HG03095 (cell line): ENCODE measurements at regions not wholly inside any gene's neighbourhood (a gene's known extent, or its start where the extent isn't known, plus 50 kb on each side); places are given as distances from the start of the nearest gene placed in this dataset.
"Not testable (repeated sequence)": the region's sequence is repeated elsewhere in the genome, so short reads cannot be mapped to it uniquely, and the experiment has no call there.

ENCODE experiments used
- ATAC-seq: cut with Tn5 transposase; IDR thresholded peaks from one replicate; pipeline ENCODE4 v1.9.1; 2021; ENCODE audit warnings: moderate library complexity; ENCODE audit not compliant: unreplicated experiment

DNA sequence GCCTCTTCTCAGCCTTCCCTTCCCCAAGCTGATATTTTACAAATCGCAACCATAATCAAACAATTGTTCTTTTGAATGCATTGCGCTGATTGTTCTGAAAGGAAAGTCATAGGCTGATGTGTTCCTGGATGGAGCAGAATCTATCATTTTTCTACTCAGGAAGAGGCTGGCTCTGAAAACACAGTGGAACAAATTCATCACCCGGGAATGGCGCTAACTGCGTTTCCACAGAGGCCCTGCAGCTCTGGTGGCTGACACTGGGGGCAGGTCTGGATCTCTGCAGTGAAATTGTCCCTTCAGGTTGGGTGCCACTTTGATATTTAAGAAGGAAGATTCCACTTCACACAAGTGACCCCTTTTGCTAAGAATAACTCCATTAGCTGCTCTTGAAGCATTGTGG, 1060.8 kb downstream of the UQCRFS1 start:
- ATAC-seq, result no peak

DNA sequence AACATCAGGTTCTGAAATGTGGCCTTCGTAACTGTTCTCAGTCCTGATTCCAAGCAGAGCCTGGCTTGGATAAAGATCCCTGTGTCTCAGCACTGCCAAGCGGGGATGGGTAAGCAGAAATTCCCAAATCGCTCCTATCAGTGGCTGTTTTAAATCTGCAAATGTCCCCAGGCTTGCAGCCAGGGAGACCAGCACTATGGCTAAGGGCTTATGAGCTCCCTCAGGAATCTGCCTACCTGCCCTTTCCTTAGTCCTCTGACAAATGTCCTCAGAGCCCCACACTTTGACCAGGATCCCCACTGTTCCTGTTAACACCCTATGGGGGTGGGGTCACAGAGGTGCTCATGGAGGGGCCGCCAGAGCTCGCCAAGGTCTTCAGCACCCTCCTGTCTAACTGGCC, 1062.8 kb downstream of the UQCRFS1 start:
- no peak for ATAC-seq

DNA sequence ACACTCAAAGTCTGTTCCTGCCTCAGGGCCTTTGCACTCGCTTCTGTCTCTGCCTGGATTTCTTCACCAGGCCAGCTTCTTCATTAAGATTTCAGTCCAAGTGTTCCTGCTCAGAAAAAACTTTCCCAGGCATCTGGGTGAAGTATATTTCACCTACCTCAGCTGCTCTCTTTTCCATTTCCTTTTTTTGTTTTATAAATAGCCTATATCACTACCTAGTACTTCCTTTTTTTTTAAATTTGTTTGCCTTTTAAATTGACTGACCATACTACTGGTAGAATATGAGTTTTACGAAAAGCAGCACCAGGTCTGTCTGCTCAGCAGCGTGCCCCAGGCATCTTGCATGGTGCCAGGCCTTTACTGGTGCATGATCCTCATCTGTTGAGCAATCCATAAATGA, 1064.4 kb downstream of the UQCRFS1 start:
- ATAC-seq, result no peak

DNA sequence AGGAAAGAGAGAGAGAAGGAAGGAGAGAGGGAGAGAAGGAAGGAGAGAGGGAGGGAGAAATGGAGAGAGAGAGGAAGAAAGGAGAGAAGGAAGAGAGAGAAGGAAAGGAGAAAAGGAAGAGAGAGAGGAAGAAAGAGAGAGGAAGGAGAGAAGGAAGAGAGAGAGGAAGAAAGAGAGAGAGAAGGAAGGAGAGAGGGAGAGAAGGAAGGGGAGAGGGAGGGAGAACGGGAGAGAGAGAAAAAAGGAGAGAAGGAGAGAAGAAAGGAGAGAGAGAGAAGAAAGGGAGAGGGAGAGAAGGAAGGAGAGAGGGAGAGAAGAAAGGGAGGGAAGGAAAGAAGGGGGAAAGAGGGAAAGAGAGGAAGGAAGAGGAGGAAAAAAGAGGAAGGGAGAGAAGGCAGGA, 1070.7 kb downstream of the UQCRFS1 start:
- no peak for ATAC-seq

DNA sequence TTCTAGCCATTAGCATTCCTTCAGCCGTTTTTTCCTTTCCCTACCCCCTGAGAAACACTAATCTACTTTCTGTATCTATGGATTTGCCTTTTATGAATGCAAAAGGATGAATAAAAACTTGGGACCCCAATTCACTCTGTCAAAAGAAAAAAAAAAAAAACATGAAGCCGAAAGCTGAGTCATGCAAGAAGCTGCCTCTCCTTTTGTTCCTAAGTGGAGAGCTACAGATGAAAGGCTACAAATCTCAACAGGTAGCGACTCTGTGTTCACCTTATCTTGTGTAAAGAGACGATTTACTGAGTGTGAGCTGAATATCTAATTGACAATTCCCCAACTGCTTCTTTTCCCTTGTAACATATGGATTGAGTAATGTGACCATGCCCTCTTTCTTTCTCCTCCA, 1072.8 kb downstream of the UQCRFS1 start:
- ATAC-seq, result no peak

DNA sequence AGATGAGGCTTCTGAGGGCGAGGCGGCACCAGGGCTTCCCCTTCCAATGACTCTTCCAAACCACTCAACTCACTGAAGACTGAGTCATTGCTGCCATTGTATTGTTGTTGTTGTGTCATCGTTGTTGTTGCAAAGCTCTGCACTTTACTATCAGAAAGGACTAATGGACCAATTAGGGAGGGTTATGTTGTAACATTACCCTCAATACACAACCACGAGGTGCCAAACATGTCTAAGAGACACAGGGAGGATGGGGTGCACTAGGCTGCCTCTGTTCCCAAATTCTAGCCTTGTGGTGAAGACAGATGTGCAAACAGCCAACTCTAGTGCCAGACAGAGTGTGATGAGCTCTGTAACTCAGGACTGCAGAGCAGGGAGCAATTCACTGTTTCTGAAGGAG, 1075.2 kb downstream of the UQCRFS1 start:
- no peak for ATAC-seq

DNA sequence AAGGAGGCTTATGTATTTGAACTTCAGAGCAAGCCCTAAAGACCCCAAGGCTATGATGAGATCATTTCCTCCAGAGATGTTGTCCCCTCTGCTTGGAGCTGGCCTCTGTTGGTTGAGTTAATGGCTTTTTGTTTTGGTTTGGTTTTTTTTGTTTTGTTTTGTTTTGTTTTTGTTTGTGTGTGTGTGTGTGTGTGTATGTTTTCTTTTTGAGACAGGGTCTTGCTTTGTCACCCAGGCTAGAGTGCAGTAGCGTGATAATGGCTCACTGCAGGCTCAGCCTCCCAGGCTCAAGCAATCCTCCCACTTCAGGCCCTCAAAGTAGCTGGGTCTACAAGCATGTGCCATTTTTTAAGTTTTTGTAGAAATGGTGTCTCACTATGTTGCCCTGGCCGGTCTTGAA, 1076.2 kb downstream of the UQCRFS1 start:
- no peak for ATAC-seq

DNA sequence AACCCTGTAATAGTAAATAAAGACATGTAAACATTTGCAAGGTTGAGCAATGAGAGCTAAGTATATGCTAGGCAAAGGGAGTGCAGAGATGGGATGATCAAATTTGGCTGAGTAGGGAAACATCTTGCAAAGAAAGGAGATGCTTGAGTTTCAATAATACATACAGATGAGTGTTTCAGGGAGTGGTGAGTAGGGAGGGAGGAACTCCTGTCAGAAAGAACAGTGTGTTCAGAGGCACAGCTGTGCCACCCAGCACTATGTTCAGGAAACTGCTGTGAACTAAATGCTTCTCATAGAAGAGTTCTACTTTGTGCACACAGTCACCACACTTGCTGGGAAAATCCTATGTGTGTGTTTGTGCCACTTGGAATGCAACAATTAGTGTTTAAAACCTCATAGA, 1077.1 kb downstream of the UQCRFS1 start:
- no peak for ATAC-seq

DNA sequence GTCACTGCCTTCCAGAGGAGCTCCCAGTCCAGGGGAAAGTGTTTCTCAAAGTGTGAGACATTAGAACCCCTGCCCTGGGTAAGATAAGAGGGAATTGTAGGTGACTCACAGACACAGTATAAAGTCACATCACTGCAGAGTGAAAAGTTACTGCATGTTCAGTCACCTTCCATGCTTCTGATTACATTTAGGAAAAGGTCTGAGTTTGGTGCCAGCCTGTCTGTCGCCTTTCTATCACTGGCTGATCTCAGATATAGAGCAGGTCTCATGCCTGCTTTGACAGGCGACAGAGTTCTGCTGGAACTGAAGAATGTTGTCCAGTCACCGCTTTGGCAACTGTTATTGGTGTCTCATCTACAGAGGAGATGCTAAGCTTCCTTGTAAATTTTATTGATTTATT, 1078.6 kb downstream of the UQCRFS1 start:
- ATAC-seq, result no peak

DNA sequence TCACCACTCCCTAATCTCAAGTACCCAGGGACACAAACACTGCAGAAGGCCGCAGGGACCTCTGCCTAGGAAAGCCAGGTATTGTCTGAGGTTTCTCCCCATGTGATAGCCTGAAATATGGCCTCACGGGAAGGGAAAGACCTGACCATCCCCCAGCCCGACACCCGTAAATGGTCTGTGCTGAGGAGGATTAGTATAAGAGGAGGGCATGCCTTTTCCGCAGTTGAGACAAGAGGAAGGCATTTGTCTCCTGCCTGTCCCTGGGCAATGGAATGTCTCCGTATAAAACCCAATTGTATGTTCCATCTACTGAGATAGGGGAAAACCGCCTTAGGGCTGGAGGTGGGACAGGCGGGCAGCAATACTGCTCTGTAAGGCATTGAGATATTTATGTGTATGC, 1082.1 kb downstream of the UQCRFS1 start:
- not testable (repeated sequence) for ATAC-seq

DNA sequence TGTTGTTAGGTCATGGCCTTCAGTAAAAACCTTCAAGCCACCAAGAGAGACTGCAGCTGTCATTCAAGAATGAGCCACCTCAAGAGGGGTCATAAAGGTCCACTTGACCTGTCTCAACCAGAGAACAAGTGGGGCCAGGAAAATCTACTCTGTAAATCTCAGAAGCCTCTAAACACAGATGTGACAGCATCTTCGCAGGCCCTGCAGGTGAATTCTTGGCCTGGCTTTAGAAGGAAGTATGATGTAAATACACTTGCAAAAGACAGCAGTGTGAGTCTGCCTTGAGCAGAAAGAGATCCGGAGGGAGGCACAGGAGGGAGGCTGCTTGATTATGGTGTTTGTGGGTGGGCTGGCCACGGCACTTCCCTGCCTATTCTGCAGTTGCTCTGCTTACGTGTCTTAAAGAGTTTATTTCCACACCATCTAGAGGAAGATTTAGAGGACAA, 1082.9 kb downstream of the UQCRFS1 start:
- ATAC-seq, result no peak

DNA sequence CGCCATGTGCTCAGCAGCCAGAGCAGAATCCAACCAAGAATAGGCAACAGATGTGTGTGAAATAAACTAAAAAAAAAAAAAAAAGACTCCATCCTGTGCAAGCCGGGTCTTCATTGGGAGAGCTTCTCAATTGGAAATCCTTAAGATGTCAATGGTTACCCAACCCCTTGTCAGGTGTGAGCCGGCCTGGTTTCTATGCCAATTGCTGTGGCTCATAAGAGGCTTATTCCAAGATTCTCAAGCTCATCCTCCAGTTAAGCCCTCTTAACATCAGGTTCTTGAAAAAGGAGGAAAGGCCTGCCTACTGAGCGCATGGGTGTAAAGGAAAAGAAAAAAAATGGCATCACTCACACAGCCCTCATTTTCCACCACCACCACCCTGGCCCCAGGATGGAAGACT, 1084.6 kb downstream of the UQCRFS1 start:
- ATAC-seq, result no peak

DNA sequence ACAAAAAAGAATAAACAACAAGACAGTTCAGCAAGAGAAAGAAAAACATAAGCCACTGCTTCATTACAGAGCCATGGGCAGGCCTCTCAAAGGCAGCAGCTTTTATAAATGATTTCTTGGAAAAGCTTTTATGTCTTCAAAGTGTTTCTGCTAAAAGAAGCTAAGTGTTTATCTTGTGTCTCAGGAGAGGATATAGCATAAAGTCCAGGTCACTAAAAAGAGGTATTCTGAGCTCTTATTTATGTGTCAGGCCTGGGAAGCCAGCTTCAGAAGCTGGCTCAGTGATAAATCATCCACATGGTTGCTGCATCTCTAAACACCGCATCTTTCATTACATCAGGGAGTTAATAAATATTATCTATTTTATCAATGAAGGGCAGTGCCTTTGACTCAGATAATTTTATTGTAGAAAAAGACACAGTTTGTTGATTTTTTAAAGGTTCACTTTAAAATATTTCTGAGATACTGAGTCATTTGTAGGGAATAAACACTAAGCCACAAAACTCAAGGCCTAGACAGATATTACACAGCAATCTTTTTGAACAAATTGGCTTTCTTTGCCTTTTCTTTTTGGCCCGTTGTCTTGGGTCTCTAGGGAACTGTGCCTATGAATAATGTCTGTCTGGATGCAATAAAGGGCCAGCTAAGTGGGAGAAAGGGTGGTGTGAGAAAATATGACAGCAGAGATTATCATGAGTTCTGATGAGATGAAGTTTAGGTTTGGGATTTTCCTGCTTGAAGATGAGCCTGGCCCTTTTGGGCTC, 1086.6 kb downstream of the UQCRFS1 start:
- no peak for ATAC-seq

DNA sequence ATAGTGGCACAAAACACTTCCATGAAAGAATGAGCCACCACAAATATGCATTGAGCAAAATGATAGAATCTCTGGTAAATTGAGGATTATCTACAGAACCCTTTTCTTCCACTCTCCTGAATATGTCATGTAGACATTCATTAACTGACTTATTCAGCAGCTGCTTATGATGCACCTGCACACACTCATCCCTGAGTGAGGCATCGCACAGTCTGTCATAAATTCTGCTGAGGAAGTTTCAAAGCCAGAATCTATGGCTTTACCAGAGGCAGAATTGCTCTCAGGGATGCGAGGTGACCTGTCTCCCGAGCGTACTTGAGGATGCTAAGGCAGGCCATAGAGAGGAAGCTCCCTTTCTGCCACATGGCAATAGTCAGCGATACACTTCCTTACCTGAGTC, 1090.2 kb downstream of the UQCRFS1 start:
- no peak for ATAC-seq

DNA sequence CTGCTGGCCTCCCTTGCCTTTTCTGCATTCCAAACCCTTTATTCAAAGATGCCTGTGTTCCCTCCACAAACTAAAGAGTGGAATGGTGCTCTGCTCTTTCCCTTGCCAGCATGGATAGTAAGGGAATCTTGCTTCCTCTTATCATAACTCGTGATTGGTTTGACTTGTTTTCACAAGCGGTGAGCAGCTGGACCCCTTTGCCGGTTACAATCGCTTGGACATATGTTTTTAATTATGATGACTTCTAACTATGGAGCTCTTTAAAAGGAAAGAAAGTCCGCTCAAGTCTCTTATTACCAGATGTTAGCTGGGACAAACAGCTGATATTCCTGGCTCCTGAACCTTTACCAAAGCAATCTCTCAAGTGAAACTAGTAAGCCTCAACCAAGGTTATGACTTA, 1094.7 kb downstream of the UQCRFS1 start:
- ATAC-seq, result no peak

DNA sequence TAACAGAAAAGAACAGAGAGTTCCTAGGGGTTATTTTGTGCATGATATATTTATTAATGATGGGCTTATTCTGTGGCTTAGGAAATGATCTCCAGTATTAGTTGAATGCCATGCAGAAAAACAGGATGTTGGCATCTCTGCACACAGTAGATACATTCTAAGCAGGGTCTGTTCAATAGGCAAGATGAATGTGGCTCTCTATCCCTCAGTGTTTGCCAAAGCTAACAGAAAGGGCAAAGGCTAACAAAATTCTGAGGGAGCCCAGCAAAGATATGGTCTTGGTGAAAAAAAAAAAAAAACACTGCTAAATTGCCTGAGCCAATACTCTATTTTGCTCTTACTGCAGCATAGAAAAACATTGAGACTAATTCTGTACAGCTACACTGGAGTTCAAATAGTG, 1095.8 kb downstream of the UQCRFS1 start:
- ATAC-seq, result no peak

DNA sequence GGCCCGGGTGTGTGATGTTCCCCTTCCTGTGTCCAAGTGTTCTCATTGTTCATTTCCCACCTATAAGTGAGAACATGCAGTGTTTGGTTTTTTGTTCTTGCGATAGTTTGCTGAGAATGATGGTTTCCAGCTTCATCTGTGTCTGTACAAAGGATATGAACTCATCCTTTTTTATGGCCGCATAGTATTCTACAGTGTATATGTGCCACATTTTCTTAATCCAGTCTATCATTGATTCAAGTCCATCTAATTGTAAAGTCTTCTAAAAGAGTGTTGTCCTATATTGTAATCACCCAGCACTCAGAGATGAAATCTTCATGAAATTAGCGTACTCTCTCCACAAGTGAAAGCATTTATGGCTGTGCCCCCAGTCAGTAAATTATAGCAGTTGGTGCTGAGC, 1096.6 kb downstream of the UQCRFS1 start:
- ATAC-seq, result not testable (repeated sequence)

DNA sequence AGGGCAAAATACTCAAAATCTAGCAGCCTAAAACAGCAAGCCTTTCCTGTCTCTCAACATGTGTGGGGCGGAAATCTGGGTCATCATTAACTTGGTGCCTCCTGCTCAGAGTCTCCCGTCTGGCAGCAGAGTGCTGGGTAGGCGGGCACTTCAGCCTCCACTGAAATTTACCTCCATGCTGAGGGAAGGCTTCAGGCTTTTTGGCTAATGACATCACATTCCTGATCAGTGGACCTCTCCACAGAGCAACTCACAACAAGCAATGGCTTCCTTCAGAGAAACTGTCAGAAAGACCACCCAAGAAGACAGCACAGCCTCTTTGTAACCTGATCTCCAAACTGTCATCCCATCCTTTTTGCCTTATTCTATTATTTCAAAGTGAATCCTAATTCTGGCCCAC, 1109.0 kb downstream of the UQCRFS1 start:
- no peak for ATAC-seq

DNA sequence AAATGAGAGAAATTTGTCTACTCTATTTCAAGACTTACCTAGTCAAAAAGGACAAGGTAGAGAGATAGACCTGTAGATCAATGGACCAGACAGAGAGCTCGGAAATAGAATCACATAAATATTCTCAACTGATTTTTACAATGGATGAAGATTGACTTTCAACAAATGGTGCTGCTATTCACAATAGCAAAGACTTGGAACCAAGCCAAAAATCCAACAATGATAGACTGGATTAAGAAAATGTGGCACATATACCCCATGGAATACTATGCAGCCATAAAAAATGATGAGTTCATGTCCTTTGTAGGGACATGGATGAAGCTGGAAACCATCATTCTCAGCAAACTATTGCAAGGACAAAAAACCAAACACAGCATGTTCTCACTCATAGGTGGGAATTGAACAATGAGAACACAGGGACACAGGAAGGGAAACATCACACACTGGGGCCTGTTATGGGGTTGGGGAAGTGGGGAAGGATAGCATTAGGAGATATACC, 1128.2 kb downstream of the UQCRFS1 start:
- not testable (repeated sequence) for ATAC-seq

DNA sequence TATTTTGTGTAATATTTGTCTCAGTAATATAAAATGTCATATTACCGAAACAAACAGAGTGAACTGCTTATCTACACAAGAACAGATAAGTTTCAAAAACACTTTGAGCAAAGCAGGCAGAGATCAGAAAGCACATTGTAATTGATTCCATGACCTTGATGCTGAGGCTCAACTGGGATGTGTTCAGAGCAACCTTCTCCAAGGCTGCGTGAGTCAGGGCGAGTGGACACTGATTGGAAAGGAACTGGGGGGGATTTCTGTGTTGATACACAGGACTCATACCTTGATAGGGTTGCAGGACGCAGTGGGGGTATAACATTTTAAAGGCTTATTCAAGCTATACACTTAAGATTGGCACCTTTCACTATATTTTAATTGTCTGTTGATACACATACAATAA, 1136.3 kb downstream of the UQCRFS1 start:
- no peak for ATAC-seq

DNA sequence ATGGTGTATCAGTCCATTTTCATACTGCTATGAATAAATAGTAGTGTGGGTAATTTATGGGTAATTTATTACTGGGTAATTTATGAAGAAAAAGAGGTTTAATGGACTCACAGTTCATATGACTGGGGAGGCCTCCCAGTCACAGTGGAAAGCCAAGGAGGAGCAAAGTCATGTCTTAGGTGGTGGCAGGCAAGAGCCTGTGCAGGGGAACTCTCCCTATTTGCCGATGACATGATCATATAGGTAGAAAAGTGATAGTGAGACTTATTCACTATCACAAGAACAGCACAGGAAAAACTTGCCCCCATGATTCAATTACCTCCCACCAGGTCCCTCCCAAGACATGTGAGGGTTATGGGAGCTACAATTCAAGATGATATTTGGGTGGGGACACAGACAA, 1137.7 kb downstream of the UQCRFS1 start:
- ATAC-seq, result no peak

DNA sequence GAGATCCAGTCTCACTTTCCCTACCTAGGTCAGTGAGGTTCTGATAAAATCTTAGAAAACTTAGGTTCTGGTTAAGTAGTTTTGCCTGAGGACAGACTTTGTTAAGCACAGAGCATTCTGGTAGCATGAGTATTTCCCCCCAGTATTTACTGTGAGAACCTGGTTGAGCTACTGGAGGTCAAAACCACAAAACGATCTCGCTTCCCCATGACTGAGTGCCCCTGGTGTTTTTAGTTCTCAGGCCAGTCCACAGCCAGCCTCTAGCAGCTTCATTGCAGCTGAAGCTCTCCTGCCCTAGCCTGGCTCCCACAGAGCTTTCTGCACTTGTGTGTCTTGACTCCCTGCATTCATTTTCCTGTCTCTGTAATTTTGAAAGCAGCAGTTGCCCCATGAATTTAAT, 1138.2 kb downstream of the UQCRFS1 start:
- no peak for ATAC-seq

DNA sequence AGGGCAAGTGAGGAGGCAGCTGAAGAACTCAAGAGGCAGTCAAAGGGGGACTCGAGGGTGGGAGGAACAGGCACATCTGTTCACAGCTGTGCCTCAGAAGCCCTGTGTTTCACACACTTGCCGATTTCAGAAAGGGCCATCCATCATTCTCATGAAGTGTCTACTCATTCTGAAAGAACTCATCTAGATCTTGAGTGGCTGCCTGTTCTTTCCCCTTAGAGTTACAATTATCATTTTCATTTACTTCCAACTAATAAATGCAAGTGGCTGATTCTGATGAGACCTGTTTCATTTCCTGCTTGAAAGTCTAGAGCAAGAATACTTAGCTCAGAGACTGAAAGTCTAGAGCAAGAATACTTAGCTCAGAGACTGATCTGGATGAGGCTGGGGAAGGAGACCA, 1145.1 kb downstream of the UQCRFS1 start:
- no peak for ATAC-seq
